HFF-Myc (cell line): ENCODE measurements at regions not wholly inside any gene's neighbourhood (a gene's known extent, or its start where the extent isn't known, plus 50 kb on each side); places are given as distances from the start of the nearest gene placed in this dataset.

Source experiments
- DNase-seq: peaks from one replicate; pipeline ENCODE4 v3.0.0-alpha.2; 2011; ENCODE audit warnings: low read depth; ENCODE audit errors: extremely low read depth
- H3K4me3 ChIP-seq: replicated peaks from 2 replicates; pipeline ENCODE4 v1.5.1; 2011; ENCODE audit warnings: low read depth, mild to moderate bottlenecking, control low read depth, low read length
- TF ChIP-seq, protein P1 (sequence below): IDR thresholded peaks from 2 replicates; pipeline ENCODE4 v1.5.1; 2012; ENCODE audit warnings: mild to moderate bottlenecking, low read depth, low read length, control low read depth; ENCODE audit errors: missing control alignments

DNA sequence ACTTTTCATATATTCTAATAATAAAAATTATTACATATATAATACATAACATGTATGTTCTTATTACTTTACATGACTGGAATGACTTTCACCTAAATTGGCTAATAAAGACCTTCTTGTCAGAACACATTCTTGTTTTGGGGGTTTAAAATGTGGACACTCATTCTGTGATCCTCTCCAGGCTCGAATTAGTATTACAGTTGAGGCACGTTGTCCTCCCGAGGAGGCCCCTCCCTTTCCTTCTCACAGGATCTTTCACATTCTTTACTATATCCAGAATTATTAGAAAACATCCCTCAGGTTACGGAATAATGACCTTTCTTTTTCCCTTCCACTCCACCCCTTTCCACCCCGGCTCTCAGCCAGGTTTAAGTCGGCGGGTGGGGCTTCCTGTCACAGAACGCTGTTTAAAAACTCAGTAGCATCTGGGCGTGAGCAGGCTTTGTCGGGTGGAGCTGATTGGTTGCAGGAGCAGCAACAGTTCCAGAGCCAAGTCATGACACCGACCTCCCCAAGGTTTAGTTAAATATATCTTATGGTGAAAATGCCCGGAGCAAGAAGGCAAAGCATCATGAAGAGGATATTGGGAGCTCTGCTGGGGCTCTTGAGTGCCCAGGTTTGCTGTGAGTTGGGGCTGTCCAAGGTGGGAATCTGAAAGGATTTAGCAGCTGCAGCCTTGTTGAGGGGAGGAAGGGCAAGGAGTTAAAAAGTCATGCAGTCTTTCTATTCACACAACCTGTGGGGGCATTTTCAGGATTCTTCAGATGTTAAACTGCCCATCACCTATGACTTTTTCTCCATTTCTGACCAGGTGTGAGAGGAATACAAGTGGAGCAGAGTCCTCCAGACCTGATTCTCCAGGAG is 396.7 kb upstream of the OR4E1 start:
- TF ChIP-seq, protein P1, sequence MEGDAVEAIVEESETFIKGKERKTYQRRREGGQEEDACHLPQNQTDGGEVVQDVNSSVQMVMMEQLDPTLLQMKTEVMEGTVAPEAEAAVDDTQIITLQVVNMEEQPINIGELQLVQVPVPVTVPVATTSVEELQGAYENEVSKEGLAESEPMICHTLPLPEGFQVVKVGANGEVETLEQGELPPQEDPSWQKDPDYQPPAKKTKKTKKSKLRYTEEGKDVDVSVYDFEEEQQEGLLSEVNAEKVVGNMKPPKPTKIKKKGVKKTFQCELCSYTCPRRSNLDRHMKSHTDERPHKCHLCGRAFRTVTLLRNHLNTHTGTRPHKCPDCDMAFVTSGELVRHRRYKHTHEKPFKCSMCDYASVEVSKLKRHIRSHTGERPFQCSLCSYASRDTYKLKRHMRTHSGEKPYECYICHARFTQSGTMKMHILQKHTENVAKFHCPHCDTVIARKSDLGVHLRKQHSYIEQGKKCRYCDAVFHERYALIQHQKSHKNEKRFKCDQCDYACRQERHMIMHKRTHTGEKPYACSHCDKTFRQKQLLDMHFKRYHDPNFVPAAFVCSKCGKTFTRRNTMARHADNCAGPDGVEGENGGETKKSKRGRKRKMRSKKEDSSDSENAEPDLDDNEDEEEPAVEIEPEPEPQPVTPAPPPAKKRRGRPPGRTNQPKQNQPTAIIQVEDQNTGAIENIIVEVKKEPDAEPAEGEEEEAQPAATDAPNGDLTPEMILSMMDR, result no peak
- H3K4me3 ChIP-seq, result no peak overlapping the region
- DNase-seq, result no peak

DNA sequence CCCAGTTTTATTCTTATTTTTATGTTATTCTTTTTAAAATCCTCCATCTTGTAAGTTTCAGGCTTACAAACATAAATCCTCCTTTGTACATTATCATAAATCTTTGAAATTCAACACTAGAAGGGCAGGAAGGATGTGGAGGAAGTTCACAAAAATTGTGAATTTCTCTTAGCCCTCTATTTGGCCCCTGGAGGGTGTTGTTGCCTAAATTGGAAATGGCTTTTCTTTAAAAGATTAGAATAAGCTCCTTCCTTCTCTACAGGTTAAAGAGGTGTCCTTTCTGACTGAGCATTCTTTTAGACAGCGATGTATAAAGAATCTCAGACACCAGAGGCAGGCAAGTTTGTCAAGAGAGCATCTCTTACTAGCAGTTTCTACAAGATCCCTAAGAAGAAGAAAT is 391.7 kb upstream of the OR4E1 start:
- TF ChIP-seq, protein P1, result no peak
- DNase-seq, result no peak

DNA sequence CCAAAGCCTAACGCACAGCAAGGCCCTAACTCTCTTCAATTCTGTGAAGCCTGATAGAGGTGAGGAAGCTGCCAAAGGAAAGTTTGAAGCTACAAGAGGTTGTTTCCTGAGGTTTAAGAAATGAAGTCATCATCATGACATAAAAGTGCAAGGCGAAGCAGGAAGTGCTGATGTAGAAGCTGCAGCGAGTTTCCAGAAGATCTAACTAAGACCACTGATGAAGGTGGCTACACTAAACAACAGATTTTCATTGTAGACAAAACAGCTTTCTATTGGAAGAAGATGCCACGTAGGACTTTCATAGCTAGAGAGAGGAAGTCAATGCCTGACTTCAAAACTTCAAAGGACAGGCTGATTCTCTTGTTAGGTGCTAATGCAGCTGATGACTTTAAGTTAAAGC is 385.6 kb upstream of the OR4E1 start:
- TF ChIP-seq, protein P1, result no peak
- no peak for DNase-seq

More for the DNA sequence above, 391.7 kb upstream of the OR4E1 start:
- H3K4me3 ChIP-seq, result no peak overlapping the region

DNA sequence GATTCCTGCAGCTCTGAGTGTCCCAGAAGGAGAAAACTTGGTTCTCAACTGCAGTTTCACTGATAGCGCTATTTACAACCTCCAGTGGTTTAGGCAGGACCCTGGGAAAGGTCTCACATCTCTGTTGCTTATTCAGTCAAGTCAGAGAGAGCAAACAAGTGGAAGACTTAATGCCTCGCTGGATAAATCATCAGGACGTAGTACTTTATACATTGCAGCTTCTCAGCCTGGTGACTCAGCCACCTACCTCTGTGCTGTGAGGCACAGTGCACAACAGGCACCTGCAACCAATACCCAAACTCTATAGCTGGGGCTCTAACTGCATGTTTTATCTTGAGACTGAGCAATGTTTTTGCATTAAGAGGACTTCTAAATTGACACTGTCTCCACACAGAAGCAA is 379.2 kb upstream of the OR4E1 start:
- no peak for DNase-seq
- TF ChIP-seq, protein P1, result no peak
- no peak overlapping the region for H3K4me3 ChIP-seq

More for the DNA sequence above, 385.6 kb upstream of the OR4E1 start:
- no peak overlapping the region for H3K4me3 ChIP-seq

DNA sequence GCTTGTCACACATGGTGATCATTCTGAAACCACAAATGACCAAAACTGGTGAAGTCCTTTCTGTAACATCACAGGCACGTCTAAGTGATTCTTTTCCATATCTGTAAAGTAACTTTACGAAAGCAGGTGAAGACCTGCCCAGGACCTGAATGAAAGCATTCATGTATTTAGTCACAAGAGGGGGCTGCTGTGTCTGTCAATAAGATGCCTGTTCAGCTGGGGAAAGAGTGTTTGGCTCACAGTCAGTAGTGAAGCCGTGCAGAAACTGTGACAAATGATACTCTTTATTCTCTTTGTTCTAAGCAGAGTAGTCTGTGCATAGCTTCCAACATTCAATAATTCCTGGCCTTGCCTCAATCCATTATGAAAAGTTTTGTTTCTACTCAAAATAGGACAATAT is 373.5 kb upstream of the OR4E1 start:
- no peak for DNase-seq
- TF ChIP-seq, protein P1, result no peak
- H3K4me3 ChIP-seq, result no peak overlapping the region

DNA sequence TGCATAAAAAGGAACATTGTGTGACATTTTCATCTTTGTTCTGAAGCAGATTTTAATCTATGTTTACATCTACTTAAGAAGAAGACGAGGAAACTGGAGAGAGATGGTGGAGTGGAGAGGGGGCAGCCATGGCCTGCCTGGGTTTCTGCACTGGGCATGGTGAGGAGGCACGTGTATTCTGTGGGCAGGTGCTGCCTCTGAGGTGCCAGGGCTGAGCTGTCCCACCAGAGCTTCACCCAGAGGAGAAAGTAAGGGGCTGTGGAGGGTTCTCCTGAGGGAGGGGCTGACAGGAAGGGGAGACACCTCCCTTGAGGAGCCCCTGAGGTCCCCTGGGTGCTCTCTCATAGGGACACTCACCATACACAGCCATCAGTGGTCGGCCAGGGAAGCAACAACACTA is 372.4 kb upstream of the OR4E1 start:
- TF ChIP-seq, protein P1, result no peak
- H3K4me3 ChIP-seq, result no peak overlapping the region
- no peak for DNase-seq
